Stomach (tissue), 4 donors: ENCODE measurements at regions not wholly inside any gene's neighbourhood (a gene's known extent, or its start where the extent isn't known, plus 50 kb on each side); places are given as distances from the start of the nearest gene placed in this dataset.

Experiments used
- EP300 ChIP-seq: sonication (generic); formaldehyde crosslinking; IDR thresholded peaks from one replicate; pipeline ENCODE4 v1.6.1; 2017; ENCODE audit warnings: antibody characterized with exemption
- POLR2A ChIP-seq, 4 donors: fragments of 450-650 bp; IDR thresholded peaks; one replicate each; pipeline ENCODE4 v1.6.1; 2016; ENCODE audit warnings: antibody characterized with exemption in 4 of 4, control low read depth in 2 of 4, mild to moderate bottlenecking in 1 of 4, moderate library complexity in 1 of 4
- POLR2AphosphoS5 ChIP-seq, 3 donors: sonication (generic); formaldehyde crosslinking; IDR thresholded peaks; one replicate each; pipeline ENCODE4 v1.6.1; 2016; ENCODE audit warnings: antibody characterized with exemption in 3 of 3
- TF ChIP-seq, protein P1 (sequence below), 7 experiments: fragments of 450-650 bp in 4 of 7; fragments of 200-600 bp in 3 of 7; sonication (generic) in 3 of 7; IDR thresholded peaks; one replicate each; pipeline ENCODE4 v1.5.1; 2016 to 2019; ENCODE audit warnings: antibody characterized with exemption in 7 of 7, control low read depth in 2 of 7, mild to moderate bottlenecking in 1 of 7

DNA sequence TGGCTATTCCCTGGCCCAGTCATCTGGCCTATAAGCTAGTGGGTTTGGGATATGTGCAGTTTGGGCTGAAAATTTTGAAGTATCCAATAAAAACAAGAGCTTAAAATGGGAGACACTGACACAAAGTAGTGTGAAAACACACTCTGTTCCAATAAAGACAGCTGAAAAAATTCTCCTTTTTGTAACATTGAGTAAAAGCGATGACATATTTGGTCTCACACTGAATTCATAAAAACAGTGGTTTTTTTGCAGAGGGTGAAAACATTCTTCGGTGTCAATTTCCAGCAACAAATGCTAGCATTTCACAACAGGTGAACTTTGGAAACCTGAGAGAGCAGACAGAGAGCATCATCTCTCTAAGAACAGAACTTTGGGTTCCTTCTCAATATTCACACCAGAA lies 142.2 kb downstream of the OSR1 start:
- TF ChIP-seq, protein P1, sequence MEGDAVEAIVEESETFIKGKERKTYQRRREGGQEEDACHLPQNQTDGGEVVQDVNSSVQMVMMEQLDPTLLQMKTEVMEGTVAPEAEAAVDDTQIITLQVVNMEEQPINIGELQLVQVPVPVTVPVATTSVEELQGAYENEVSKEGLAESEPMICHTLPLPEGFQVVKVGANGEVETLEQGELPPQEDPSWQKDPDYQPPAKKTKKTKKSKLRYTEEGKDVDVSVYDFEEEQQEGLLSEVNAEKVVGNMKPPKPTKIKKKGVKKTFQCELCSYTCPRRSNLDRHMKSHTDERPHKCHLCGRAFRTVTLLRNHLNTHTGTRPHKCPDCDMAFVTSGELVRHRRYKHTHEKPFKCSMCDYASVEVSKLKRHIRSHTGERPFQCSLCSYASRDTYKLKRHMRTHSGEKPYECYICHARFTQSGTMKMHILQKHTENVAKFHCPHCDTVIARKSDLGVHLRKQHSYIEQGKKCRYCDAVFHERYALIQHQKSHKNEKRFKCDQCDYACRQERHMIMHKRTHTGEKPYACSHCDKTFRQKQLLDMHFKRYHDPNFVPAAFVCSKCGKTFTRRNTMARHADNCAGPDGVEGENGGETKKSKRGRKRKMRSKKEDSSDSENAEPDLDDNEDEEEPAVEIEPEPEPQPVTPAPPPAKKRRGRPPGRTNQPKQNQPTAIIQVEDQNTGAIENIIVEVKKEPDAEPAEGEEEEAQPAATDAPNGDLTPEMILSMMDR (IDR thresholded peaks at IDR 0.05) = no peak
- TF ChIP-seq EP300 = no peak
- TF ChIP-seq POLR2A (IDR thresholded peaks at IDR 0.05) = no peak
- TF ChIP-seq POLR2AphosphoS5 (IDR thresholded peaks at IDR 0.05) = no peak
